ENCODE measurements at regions not wholly inside any gene's neighbourhood (a gene's known extent, or its start where the extent isn't known, plus 50 kb on each side); places are given as distances from the start of the nearest gene placed in this dataset.

GRCh38 chrX:4876268-4876667 lies 1162.8 kb upstream of the PRKX start:
- no peaks in the 10 kb centered on the region for H3K9me1 ChIP-seq (replicated peaks; ENCODE audit: control insufficient read depth, extremely low read depth, insufficient read depth, low read length)
- DNase-seq (ENCODE audit: low read depth, low spot score): no peak
- intact Hi-C loops (cut with micrococcal nuclease) (no loop called here), dilution Hi-C loops (cut with MboI; ENCODE audit: extremely low pct_ligation_motif_present, low sequenced_read_pairs) (no loop called here)
- no peaks in the 10 kb centered on the region for H4K20me1 ChIP-seq (replicated peaks; ENCODE audit: control insufficient read depth, extremely low read depth, insufficient read depth, low read length)
- ChIA-PET CTCF (no interaction called here), POLR2A (no interaction called here)
- no peak for FAIRE-seq
- H3K9me3 ChIP-seq (replicated peaks; ENCODE audit: control insufficient read depth, insufficient read depth, low read length): no peaks in the 10 kb centered on the region
- H3K9ac ChIP-seq (replicated peaks; ENCODE audit: extremely low read depth, insufficient read depth, low read length): no peak overlapping the region
- H2AFZ ChIP-seq (ENCODE audit: low read depth, low read length): no peak overlapping the region
- no peaks in the 10 kb centered on the region for H3K36me3 ChIP-seq (ENCODE audit: control insufficient read depth in 2 of 2, extremely low read depth in 1 of 2, insufficient read depth in 2 of 2, low read length in 2 of 2)
- no peak overlapping the region for H3K27ac ChIP-seq (ENCODE audit: insufficient read depth, low read depth, low read length)
- H3K4me2 ChIP-seq (ENCODE audit: insufficient read depth, low read length): no peak overlapping the region
- no peak for TF ChIP-seq CTCF (IDR thresholded peaks at IDR 0.05; ENCODE audit: extremely low read depth in 1 of 2, insufficient read depth in 1 of 2, low read depth in 1 of 2, low read length in 2 of 2)
- no peak for TF ChIP-seq FOS (IDR thresholded peaks at IDR 0.05; ENCODE audit: borderline replicate concordance, insufficient read depth, low read length)
- no peak for TF ChIP-seq JUN (IDR thresholded peaks at IDR 0.05; ENCODE audit: borderline replicate concordance, insufficient read depth, insufficient read length, low read depth)
- no peak for TF ChIP-seq EZH2 (IDR thresholded peaks at IDR 0.05; ENCODE audit: borderline replicate concordance, low read depth, low read length, severe bottlenecking)
- TF ChIP-seq MYC (IDR thresholded peaks at IDR 0.05; ENCODE audit: low read depth, low read length): no peak
- TF ChIP-seq MAX (IDR thresholded peaks at IDR 0.05; ENCODE audit: insufficient read depth, insufficient read length): no peak
- TF ChIP-seq GATA2 (IDR thresholded peaks at IDR 0.05; ENCODE audit: insufficient read depth, insufficient read length, low read depth, low read length): no peak
- TF ChIP-seq POLR2A (IDR thresholded peaks at IDR 0.05; ENCODE audit: low read depth, low read length): no peak
- TF ChIP-seq POLR2AphosphoS5 (IDR thresholded peaks at IDR 0.05; ENCODE audit: insufficient read depth, low read depth, low read length): no peak
- no peaks in the 10 kb centered on the region for H3K79me2 ChIP-seq (ENCODE audit: control insufficient read depth, insufficient read depth, low read length)
- no TSS peak for BruUV-seq (replicated peaks)
- no peak overlapping the region for H3K4me3 ChIP-seq (replicated peaks in 1 of 3; ENCODE audit: insufficient read depth in 1 of 3, low read depth in 1 of 3, low read length in 3 of 3)
- H3K27me3 ChIP-seq (ENCODE audit: control insufficient read depth in 2 of 2, insufficient read depth in 2 of 2, low read length in 2 of 2): no peaks in the 10 kb centered on the region
- no peaks in the 10 kb centered on the region for H3K4me1 ChIP-seq (ENCODE audit: control insufficient read depth, extremely low read depth, insufficient read depth, low read length)
